Hepatocyte (in vitro differentiated cells): ENCODE measurements at regions not wholly inside any gene's neighbourhood (a gene's known extent, or its start where the extent isn't known, plus 50 kb on each side); places are given as distances from the start of the nearest gene placed in this dataset.
A peak's percentile ranks its signal among the peaks of the same experiment; 100 is the strongest.
"Not testable (repeated sequence)": the region's sequence is repeated elsewhere in the genome, so short reads cannot be mapped to it uniquely, and the experiment has no call there.

Source experiments
- DNase-seq: peaks from one replicate; pipeline ENCODE4 v3.0.0-alpha.2; 2016; ENCODE audit warnings: low spot score
- H2AFZ ChIP-seq: fragments of 200-600 bp; sonication (generic); 2 replicates; pipeline ENCODE4 v1.6.0; 2016; ENCODE audit warnings: antibody characterized with exemption, mild to moderate bottlenecking
- H3K27ac ChIP-seq: fragments of 200-600 bp; sonication (generic); 2 replicates; pipeline ENCODE4 v1.5.1; 2016; ENCODE audit warnings: mild to moderate bottlenecking
- H3K27me3 ChIP-seq: fragments of 200-600 bp; sonication (generic); 2 replicates; pipeline ENCODE4 v1.6.1; 2016
- H3K36me3 ChIP-seq: fragments of 200-600 bp; sonication (generic); replicated peaks from 2 replicates; pipeline ENCODE4 v1.5.1; 2016; ENCODE audit warnings: low read depth; ENCODE audit not compliant: insufficient read depth
- H3K4me1 ChIP-seq: fragments of 200-600 bp; sonication (generic); 2 replicates; pipeline ENCODE4 v1.5.1; 2016; ENCODE audit warnings: mild to moderate bottlenecking, moderate library complexity; ENCODE audit not compliant: insufficient read depth
- H3K4me2 ChIP-seq: fragments of 200-600 bp; sonication (generic); 2 replicates; pipeline ENCODE4 v1.6.0; 2016
- H3K4me3 ChIP-seq: fragments of 200-600 bp; sonication (generic); 2 replicates; pipeline ENCODE4 v1.5.1; 2016; ENCODE audit warnings: mild to moderate bottlenecking
- H3K79me2 ChIP-seq: fragments of 200-600 bp; sonication (generic); 2 replicates; pipeline ENCODE4 v1.6.0; 2017; ENCODE audit warnings: mild to moderate bottlenecking
- H3K9me2 ChIP-seq: fragments of 200-600 bp; sonication (generic); replicated peaks from 2 replicates; pipeline ENCODE4 v1.6.0; 2017; ENCODE audit warnings: mild to moderate bottlenecking; ENCODE audit not compliant: insufficient read depth
- H3K9me3 ChIP-seq: fragments of 200-600 bp; sonication (generic); 2 replicates; pipeline ENCODE4 v1.5.1; 2016; ENCODE audit warnings: low read depth, mild to moderate bottlenecking
- H4K20me1 ChIP-seq: fragments of 200-600 bp; sonication (generic); 2 replicates; pipeline ENCODE4 v1.6.0; 2016; ENCODE audit warnings: mild to moderate bottlenecking; ENCODE audit not compliant: insufficient read depth, poor library complexity, severe bottlenecking
- EZH2 ChIP-seq: fragments of 200-600 bp; sonication (generic); IDR thresholded peaks from 2 replicates; pipeline ENCODE4 v1.6.1; 2016; ENCODE audit warnings: antibody characterized with exemption, mild to moderate bottlenecking, borderline replicate concordance
- EZH2phosphoT487 ChIP-seq: fragments of 200-600 bp; sonication (generic); IDR thresholded peaks from one replicate; pipeline ENCODE4 v1.6.1; 2018; ENCODE audit warnings: antibody characterized with exemption, mild to moderate bottlenecking, low read depth, moderate library complexity; ENCODE audit not compliant: unreplicated experiment, severe bottlenecking
- WGBS: methylation state at CpG from one replicate; pipeline ENCODE4 v1.1.6; 2016; ENCODE audit warnings: low lambda C conversion rate; ENCODE audit errors: missing lambda C conversion rate; 5-methylcytosine and 5-hydroxymethylcytosine counted together
- TF ChIP-seq, protein P1 (sequence below): fragments of 200-600 bp; sonication (generic); IDR thresholded peaks from 2 replicates; pipeline ENCODE4 v1.5.1; 2016; ENCODE audit warnings: antibody characterized with exemption, mild to moderate bottlenecking; ENCODE audit not compliant: poor library complexity

DNA sequence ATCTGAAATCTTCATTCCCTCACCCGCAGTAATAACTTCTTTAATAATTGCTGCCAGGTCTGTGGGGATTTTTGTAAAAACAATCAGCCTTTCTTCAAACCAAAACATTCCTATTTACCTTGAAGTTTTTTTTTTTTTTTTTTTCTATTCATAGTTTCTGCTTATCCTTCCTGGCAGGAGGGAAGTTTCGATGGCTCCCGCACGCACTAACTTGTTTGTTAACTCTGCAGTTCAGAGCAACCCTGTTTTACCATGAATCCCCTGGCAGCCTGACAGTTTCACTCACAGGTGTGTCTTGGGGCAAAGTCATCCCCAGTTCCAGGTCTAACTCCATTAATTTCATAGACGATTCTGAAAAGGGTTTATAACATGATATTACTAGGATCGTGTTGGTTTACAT lies 149.3 kb downstream of the KLF6 start:
- H2AFZ ChIP-seq: no peak overlapping the region
- DNase-seq: peak; percentile 33
- no peak overlapping the region for H3K4me2 ChIP-seq
- H3K27ac ChIP-seq: peak overlapping the region; percentile 58
- H3K9me3 ChIP-seq: no peaks in the 10 kb centered on the region
- no peak overlapping the region for H3K4me3 ChIP-seq
- no peaks in the 10 kb centered on the region for H3K79me2 ChIP-seq
- 73% methylated on average over 6 of the region's 6 CpGs for WGBS
- TF ChIP-seq EZH2phosphoT487 (no peak), EZH2 (no peak)
- TF ChIP-seq, protein P1, sequence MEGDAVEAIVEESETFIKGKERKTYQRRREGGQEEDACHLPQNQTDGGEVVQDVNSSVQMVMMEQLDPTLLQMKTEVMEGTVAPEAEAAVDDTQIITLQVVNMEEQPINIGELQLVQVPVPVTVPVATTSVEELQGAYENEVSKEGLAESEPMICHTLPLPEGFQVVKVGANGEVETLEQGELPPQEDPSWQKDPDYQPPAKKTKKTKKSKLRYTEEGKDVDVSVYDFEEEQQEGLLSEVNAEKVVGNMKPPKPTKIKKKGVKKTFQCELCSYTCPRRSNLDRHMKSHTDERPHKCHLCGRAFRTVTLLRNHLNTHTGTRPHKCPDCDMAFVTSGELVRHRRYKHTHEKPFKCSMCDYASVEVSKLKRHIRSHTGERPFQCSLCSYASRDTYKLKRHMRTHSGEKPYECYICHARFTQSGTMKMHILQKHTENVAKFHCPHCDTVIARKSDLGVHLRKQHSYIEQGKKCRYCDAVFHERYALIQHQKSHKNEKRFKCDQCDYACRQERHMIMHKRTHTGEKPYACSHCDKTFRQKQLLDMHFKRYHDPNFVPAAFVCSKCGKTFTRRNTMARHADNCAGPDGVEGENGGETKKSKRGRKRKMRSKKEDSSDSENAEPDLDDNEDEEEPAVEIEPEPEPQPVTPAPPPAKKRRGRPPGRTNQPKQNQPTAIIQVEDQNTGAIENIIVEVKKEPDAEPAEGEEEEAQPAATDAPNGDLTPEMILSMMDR: no peak
- H3K36me3 ChIP-seq: no peaks in the 10 kb centered on the region
- H3K9me2 ChIP-seq: no peaks in the 10 kb centered on the region
- H4K20me1 ChIP-seq: no peaks in the 10 kb centered on the region
- no peaks in the 10 kb centered on the region for H3K27me3 ChIP-seq
- no peaks in the 10 kb centered on the region for H3K4me1 ChIP-seq

DNA sequence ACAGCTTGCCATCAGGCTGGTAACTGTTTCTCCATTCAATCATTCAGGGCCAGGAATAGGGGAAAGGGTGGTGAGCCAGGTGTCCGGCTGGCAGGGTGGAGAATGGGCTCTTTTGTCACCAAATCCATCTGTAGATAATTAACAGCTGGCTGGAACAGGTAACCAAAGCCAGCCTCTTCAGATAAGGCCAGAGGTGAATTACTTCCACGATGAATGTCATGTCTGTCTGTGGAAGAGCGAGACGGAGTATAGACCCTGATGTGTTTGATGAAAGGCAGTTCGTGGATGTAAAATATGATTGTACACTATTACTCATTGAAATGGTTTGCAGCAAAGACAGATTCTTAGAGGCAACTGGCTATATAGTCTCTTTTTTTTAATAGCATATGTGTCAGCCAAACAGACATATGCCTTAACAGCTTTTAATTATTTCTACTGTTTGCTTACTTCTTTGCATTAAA lies 149.8 kb downstream of the KLF6 start:
- 60% methylated on average over 5 of the region's 5 CpGs for WGBS
- no peaks in the 10 kb centered on the region for H3K79me2 ChIP-seq
- H4K20me1 ChIP-seq: no peaks in the 10 kb centered on the region
- no peaks in the 10 kb centered on the region for H3K27me3 ChIP-seq
- H2AFZ ChIP-seq: no peak overlapping the region
- H3K4me1 ChIP-seq: no peaks in the 10 kb centered on the region
- H3K27ac ChIP-seq: peak overlapping the region; percentile 58
- no peaks in the 10 kb centered on the region for H3K36me3 ChIP-seq
- TF ChIP-seq EZH2phosphoT487: no peak
- TF ChIP-seq EZH2: no peak
- TF ChIP-seq, protein P1: no peak
- no peaks in the 10 kb centered on the region for H3K9me2 ChIP-seq
- H3K4me3 ChIP-seq: no peak overlapping the region
- DNase-seq: no peak
- H3K4me2 ChIP-seq: no peak overlapping the region
- no peaks in the 10 kb centered on the region for H3K9me3 ChIP-seq

DNA sequence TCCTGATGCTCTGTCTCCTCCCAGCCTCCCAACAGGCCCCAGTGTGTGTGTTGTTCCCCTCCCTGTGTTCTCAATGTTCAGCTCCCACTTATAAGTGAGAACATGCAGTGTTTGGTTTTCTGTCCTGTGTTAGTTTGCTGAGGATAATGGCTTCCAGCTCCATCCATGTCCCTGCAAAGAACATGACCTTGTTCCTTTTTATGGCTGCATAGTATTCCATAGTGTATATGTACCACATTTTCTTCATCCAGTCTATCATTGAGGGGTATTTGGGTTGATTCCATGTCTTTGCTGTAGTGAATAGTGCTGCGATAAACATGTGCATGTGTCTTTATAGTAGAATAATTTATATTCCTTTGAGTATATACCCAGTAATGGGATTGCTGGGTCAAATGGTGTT lies 150.4 kb downstream of the KLF6 start:
- H3K36me3 ChIP-seq, H3K4me3 ChIP-seq, H4K20me1 ChIP-seq, H3K4me2 ChIP-seq, H3K4me1 ChIP-seq, H3K9me2 ChIP-seq, DNase-seq, H3K9me3 ChIP-seq, H3K79me2 ChIP-seq, H3K27me3 ChIP-seq, H2AFZ ChIP-seq: not testable (repeated sequence)
- 100% methylated on average over 1 of the region's 1 CpG for WGBS
- H3K27ac ChIP-seq: peak overlapping the region; percentile 58

DNA sequence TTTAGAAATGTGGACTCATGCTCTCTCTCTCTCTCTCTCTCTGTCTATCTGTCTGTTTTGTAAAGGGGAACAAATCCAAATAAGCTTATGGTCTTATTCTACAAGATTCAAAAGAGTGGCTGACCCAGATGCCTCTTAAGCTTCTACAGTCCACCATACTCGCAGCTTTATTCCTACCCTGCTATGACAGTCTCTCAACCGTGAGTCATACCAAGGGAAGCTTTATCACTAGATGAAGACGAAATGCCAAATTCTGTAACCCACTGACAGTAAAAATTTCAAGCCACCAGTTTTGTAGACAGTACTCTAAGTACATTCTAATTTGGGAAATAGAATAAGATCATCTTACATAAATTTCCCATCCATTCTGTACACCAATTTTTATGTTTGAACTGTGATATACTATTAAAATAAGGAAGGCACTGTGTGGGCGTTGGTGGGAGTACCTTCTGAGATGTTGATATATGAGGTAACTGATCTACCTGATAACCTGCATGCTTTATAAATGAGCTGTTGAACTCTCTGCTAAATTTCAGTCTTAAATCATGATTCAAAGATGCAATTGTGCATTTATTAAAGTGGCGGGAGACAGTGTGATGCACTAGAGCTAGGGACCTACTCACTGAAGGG lies 153.2 kb downstream of the KLF6 start:
- DNase-seq: no peak
- Histone ChIP-seq H3K9me3 (no peaks in the 10 kb centered on the region), H3K4me1 (no peaks in the 10 kb centered on the region), H3K36me3 (no peaks in the 10 kb centered on the region), H3K4me3 (no peak overlapping the region), H3K27ac (no peak overlapping the region), H3K79me2 (no peaks in the 10 kb centered on the region), H3K9me2 (no peaks in the 10 kb centered on the region), H3K4me2 (no peak overlapping the region), H3K27me3 (no peaks in the 10 kb centered on the region), H2AFZ (no peak overlapping the region), H4K20me1 (no peaks in the 10 kb centered on the region)
- TF ChIP-seq, protein P1: no peak
- TF ChIP-seq EZH2 (no peak), EZH2phosphoT487 (no peak)
- WGBS: 68% methylated on average over 5 of the region's 5 CpGs
